IMR-90 (cell line): ENCODE measurements at regions not wholly inside any gene's neighbourhood (a gene's known extent, or its start where the extent isn't known, plus 50 kb on each side); places are given as distances from the start of the nearest gene placed in this dataset.

Experiments used
- ATAC-seq: fragments of 200-7000 bp; cut with Tn5 transposase; 2 replicates; pipeline ENCODE4 v1.9.1; 2020; ENCODE audit warnings: low read depth, mild to moderate bottlenecking, moderate library complexity
- BruUV-seq: library from RNA; stranded (reverse); fragments of 400-500 nt; replicated peaks from 2 replicates; lab custom pipeline; 2021; lab: Mats Ljungman, UMichigan
- CTCF ChIA-PET: fragments of 300-600 bp; formaldehyde crosslinking; extraction: SDS; loops from one replicate; lab custom pipeline; 2021; ENCODE audit warnings: antibody characterized with exemption; lab: Yijun Ruan, JAX
- POLR2A ChIA-PET: fragments of 300-600 bp; sonication (Branson Sonifier 250); formaldehyde crosslinking; loops from one replicate; lab custom pipeline; 2022; ENCODE audit warnings: antibody characterized with exemption; ENCODE audit not compliant: unreplicated experiment; lab: Charles Lee
- DNase-seq: peaks from one replicate; pipeline ENCODE4 v3.0.0; 2013
- H2AFZ ChIP-seq: replicated peaks from 2 replicates; pipeline ENCODE3; 2013; ENCODE audit warnings: low read length, mild to moderate bottlenecking; ENCODE audit not compliant: poor library complexity
- H2AK5ac ChIP-seq: 2 replicates; pipeline ENCODE4 v1.6.1; 2013; ENCODE audit warnings: low read depth, low read length, inconsistent platforms
- H2AK9ac ChIP-seq: replicated peaks from 2 replicates; pipeline ENCODE3; 2013; ENCODE audit warnings: mild to moderate bottlenecking, low read depth, low read length, moderate library complexity; ENCODE audit not compliant: poor library complexity
- H2BK120ac ChIP-seq: 2 replicates; pipeline ENCODE4 v1.6.1; 2013; ENCODE audit warnings: low read depth, low read length, inconsistent platforms
- H2BK15ac ChIP-seq: 3 replicates; pipeline ENCODE4 v1.6.1; 2013; ENCODE audit warnings: low read depth, low read length, inconsistent platforms
- H2BK20ac ChIP-seq: 2 replicates; pipeline ENCODE4 v1.6.1; 2013; ENCODE audit warnings: low read depth, mild to moderate bottlenecking, inconsistent platforms, low read length, moderate library complexity
- H2BK5ac ChIP-seq: 2 replicates; pipeline ENCODE4 v1.6.1; 2013; ENCODE audit warnings: mild to moderate bottlenecking, low read depth, low read length, inconsistent platforms; ENCODE audit not compliant: poor library complexity, severe bottlenecking
- H3K14ac ChIP-seq: replicated peaks from 2 replicates; pipeline ENCODE4 v1.6.1; 2013; ENCODE audit warnings: low read depth, low read length, inconsistent platforms
- H3K18ac ChIP-seq: 2 replicates; pipeline ENCODE4 v1.6.1; 2013; ENCODE audit warnings: low read depth, low read length, control low read depth
- H3K23ac ChIP-seq: 2 replicates; pipeline ENCODE4 v1.6.1; 2013; ENCODE audit warnings: low read depth, low read length, inconsistent platforms
- H3K27ac ChIP-seq: 2 replicates; pipeline ENCODE4 v1.5.1; 2013; ENCODE audit warnings: mild to moderate bottlenecking, control low read depth, low read length; ENCODE audit not compliant: insufficient read depth
- H3K27me3 ChIP-seq: 2 replicates; pipeline ENCODE4 v1.6.1; 2013; ENCODE audit warnings: low read length; ENCODE audit not compliant: control insufficient read depth, insufficient read depth
- H3K36me3 ChIP-seq: 2 replicates; pipeline ENCODE4 v1.6.1; 2013; ENCODE audit warnings: low read length, mixed read lengths; ENCODE audit not compliant: control insufficient read depth, insufficient read depth
- H3K4ac ChIP-seq: 2 replicates; pipeline ENCODE4 v1.6.1; 2013; ENCODE audit warnings: low read depth, low read length, inconsistent platforms
- H3K4me1 ChIP-seq: 2 replicates; pipeline ENCODE4 v1.6.1; 2013; ENCODE audit warnings: low read length, mixed read lengths; ENCODE audit not compliant: control insufficient read depth, insufficient read depth
- H3K4me2 ChIP-seq: 2 replicates; pipeline ENCODE4 v1.6.1; 2013; ENCODE audit warnings: low read depth, mild to moderate bottlenecking, control low read depth, low read length, moderate library complexity
- H3K4me3 ChIP-seq: 2 replicates; pipeline ENCODE4 v1.5.1; 2013; ENCODE audit warnings: low read depth, mild to moderate bottlenecking, control low read depth, low read length, moderate library complexity; ENCODE audit not compliant: insufficient read depth
- H3K56ac ChIP-seq: 2 replicates; pipeline ENCODE4 v1.6.1; 2013; ENCODE audit warnings: low read length, inconsistent platforms; ENCODE audit not compliant: insufficient read depth; ENCODE audit errors: extremely low read depth
- H3K79me1 ChIP-seq, 2 experiments: 2 replicates each; pipeline ENCODE4 v1.6.1; 2013; ENCODE audit warnings: low read length in 2 of 2, inconsistent platforms in 1 of 2, low read depth in 1 of 2
- H3K9ac ChIP-seq: 2 replicates; pipeline ENCODE4 v1.6.1; 2013; ENCODE audit warnings: low read depth, low read length, control low read depth
- H3K9me1 ChIP-seq: 2 replicates; pipeline ENCODE4 v1.6.1; 2013; ENCODE audit warnings: low read length, inconsistent platforms; ENCODE audit not compliant: insufficient read depth
- H3K9me3 ChIP-seq: 2 replicates; pipeline ENCODE4 v1.6.1; 2013; ENCODE audit warnings: low read length; ENCODE audit not compliant: control insufficient read depth, insufficient read depth
- H4K20me1 ChIP-seq: 2 replicates; pipeline ENCODE4 v1.6.1; 2013; ENCODE audit warnings: low read length, inconsistent platforms; ENCODE audit not compliant: insufficient read depth
- H4K5ac ChIP-seq: 2 replicates; pipeline ENCODE4 v1.6.1; 2013; ENCODE audit warnings: mild to moderate bottlenecking, low read depth, low read length, control low read depth
- H4K8ac ChIP-seq, 2 experiments: 2 replicates each; pipeline ENCODE4 v1.6.1; 2013; ENCODE audit warnings: low read depth in 2 of 2, low read length in 2 of 2, control low read depth in 1 of 2, inconsistent platforms in 1 of 2
- H4K91ac ChIP-seq: 2 replicates; pipeline ENCODE4 v1.6.1; 2013; ENCODE audit warnings: low read depth, low read length, inconsistent platforms; ENCODE audit not compliant: insufficient read depth
- BHLHE40 ChIP-seq: fragments of 150-350 bp; IDR thresholded peaks from 2 replicates; pipeline ENCODE4 v1.6.1; 2016; ENCODE audit warnings: mild to moderate bottlenecking, low read depth, low read length
- CEBPB ChIP-seq: IDR thresholded peaks from 2 replicates; pipeline ENCODE4 v1.6.1; 2012; ENCODE audit warnings: low read depth, low read length, improper control_type of control experiment
- CHD1 ChIP-seq: IDR thresholded peaks from 2 replicates; pipeline ENCODE4 v1.6.1; 2012; ENCODE audit warnings: low read depth, low read length, improper control_type of control experiment
- ELK1 ChIP-seq: fragments of 150-350 bp; IDR thresholded peaks from 2 replicates; pipeline ENCODE4 v1.6.1; 2016; ENCODE audit warnings: low read depth, mild to moderate bottlenecking, low read length, moderate library complexity, borderline replicate concordance
- FOS ChIP-seq: fragments of 150-350 bp; IDR thresholded peaks from 2 replicates; pipeline ENCODE4 v1.6.1; 2016; ENCODE audit warnings: low read depth, low read length
- MAFK ChIP-seq: IDR thresholded peaks from 2 replicates; pipeline ENCODE4 v1.6.1; 2012; ENCODE audit warnings: low read depth, low read length, improper control_type of control experiment
- MAZ ChIP-seq: IDR thresholded peaks from 2 replicates; pipeline ENCODE4 v1.6.1; 2012; ENCODE audit warnings: low read depth, mild to moderate bottlenecking, low read length, improper control_type of control experiment, moderate library complexity, borderline replicate concordance
- MXI1 ChIP-seq: IDR thresholded peaks from 2 replicates; pipeline ENCODE4 v1.6.1; 2012; ENCODE audit warnings: low read depth, mild to moderate bottlenecking, low read length, moderate library complexity, borderline replicate concordance
- NFE2L2 ChIP-seq: fragments of 150-350 bp; IDR thresholded peaks from 2 replicates; pipeline ENCODE4 v1.6.1; 2016; ENCODE audit warnings: low read depth, mild to moderate bottlenecking, low read length
- POLR2A ChIP-seq: IDR thresholded peaks from 2 replicates; pipeline ENCODE4 v1.6.1; 2012; ENCODE audit warnings: mild to moderate bottlenecking, low read depth, low read length
- RAD21 ChIP-seq: IDR thresholded peaks from 2 replicates; pipeline ENCODE4 v1.6.1; 2012; ENCODE audit warnings: low read length, improper control_type of control experiment
- RCOR1 ChIP-seq: IDR thresholded peaks from 2 replicates; pipeline ENCODE4 v1.6.1; 2012; ENCODE audit warnings: mild to moderate bottlenecking, low read length, improper control_type of control experiment; ENCODE audit not compliant: insufficient replicate concordance
- RFX5 ChIP-seq: IDR thresholded peaks from 2 replicates; pipeline ENCODE4 v1.8.0; 2012; ENCODE audit warnings: low read depth, mild to moderate bottlenecking, low read length, moderate library complexity
- SMC3 ChIP-seq: fragments of 150-350 bp; IDR thresholded peaks from 2 replicates; pipeline ENCODE4 v1.6.1; 2016; ENCODE audit warnings: low read depth, mild to moderate bottlenecking, antibody characterized with exemption, low read length, moderate library complexity
- USF2 ChIP-seq: fragments of 150-350 bp; IDR thresholded peaks from 2 replicates; pipeline ENCODE4 v1.6.1; 2017; ENCODE audit warnings: mild to moderate bottlenecking, antibody characterized with exemption, low read length, low read depth
- WGBS, 2 experiments: methylation state at CpG; one replicate each; pipeline versions ENCODE4 v1.1.5 to v1.1.7; 2013; ENCODE audit warnings: missing lambda C conversion rate in 2 of 2; ENCODE audit not compliant: insufficient read length in 1 of 2; ENCODE audit errors: extremely low coverage in 2 of 2; 5-methylcytosine and 5-hydroxymethylcytosine counted together
- dilution Hi-C: fragments of 300-500 bp; cut with HindIII; formaldehyde crosslinking; loops from one replicate; pipeline ENCODE4 v1.14.3; 2018; ENCODE audit warnings: low sequenced_read_pairs; ENCODE audit not compliant: unreplicated experiment
- in situ Hi-C: fragments of 300-500 bp; cut with MboI; formaldehyde crosslinking; loops from 3 replicates; pipeline ENCODE4 v1.14.3; 2019; ENCODE audit warnings: low sequenced_read_pairs, inconsistent platforms, mixed read lengths
- intact Hi-C: fragments of 100-400 bp; cut with micrococcal nuclease; formaldehyde crosslinking; loops from 2 replicates; pipeline ENCODE4 v1.10.0; 2022

- H3K23ac ChIP-seq = no peak overlapping the region
- H4K5ac ChIP-seq = no peak overlapping the region
- no peak overlapping the region for H3K4ac ChIP-seq
- DNase-seq (no peak), ATAC-seq (no peak)
- no peaks in the 10 kb centered on the region for H3K36me3 ChIP-seq
- no peak overlapping the region for H2AFZ ChIP-seq
- H4K20me1 ChIP-seq = no peaks in the 10 kb centered on the region
- intact Hi-C loops = no loop called here
- no peak overlapping the region for H3K14ac ChIP-seq
- H3K4me3 ChIP-seq = no peak overlapping the region
- H4K91ac ChIP-seq = no peak overlapping the region
- BruUV-seq = no TSS peak
- ChIA-PET CTCF (no interaction called here), POLR2A (no interaction called here)
- TF ChIP-seq USF2 (no peak), ELK1 (no peak), POLR2A (no peak), RFX5 (no peak), BHLHE40 (no peak), RCOR1 (no peak), MAFK (no peak), CEBPB (no peak), SMC3 (no peak), NFE2L2 (no peak), CHD1 (no peak), MXI1 (no peak), FOS (no peak), RAD21 (no peak), MAZ (no peak)
- H2BK20ac ChIP-seq = no peak overlapping the region
- H2AK9ac ChIP-seq = no peak overlapping the region
- 67% methylated on average over 1 of the region's 1 CpG; no CpG with 5 or more reads in 1 of the 2 experiments for WGBS, 2 experiments
- no peak overlapping the region for H3K4me2 ChIP-seq
- no peaks in the 10 kb centered on the region; the same call in 1 of the 2 replicates for H3K9me3 ChIP-seq
- H2BK5ac ChIP-seq = no peak overlapping the region
- no peak overlapping the region for H2BK120ac ChIP-seq
- no peaks in the 10 kb centered on the region for H3K79me1 ChIP-seq
- H3K18ac ChIP-seq = no peak overlapping the region
- H3K27ac ChIP-seq = no peak overlapping the region
- no peak overlapping the region for H4K8ac ChIP-seq
- H3K9me1 ChIP-seq = no peaks in the 10 kb centered on the region
- no peak overlapping the region for H2BK15ac ChIP-seq
- in situ Hi-C loops = no loop called here
- dilution Hi-C loops = no loop called here
- no peak overlapping the region for H3K56ac ChIP-seq
- H3K9ac ChIP-seq = no peak overlapping the region
- no peak overlapping the region for H2AK5ac ChIP-seq
- no peaks in the 10 kb centered on the region for H3K27me3 ChIP-seq
- no peaks in the 10 kb centered on the region for H3K4me1 ChIP-seq
Observed at GRCh38 chrX:151814767-151815166, 80.2 kb downstream of the CNGA2 start.
